ENCODE measurements at regions not wholly inside any gene's neighbourhood (a gene's known extent, or its start where the extent isn't known, plus 50 kb on each side); places are given as distances from the start of the nearest gene placed in this dataset.

DNA sequence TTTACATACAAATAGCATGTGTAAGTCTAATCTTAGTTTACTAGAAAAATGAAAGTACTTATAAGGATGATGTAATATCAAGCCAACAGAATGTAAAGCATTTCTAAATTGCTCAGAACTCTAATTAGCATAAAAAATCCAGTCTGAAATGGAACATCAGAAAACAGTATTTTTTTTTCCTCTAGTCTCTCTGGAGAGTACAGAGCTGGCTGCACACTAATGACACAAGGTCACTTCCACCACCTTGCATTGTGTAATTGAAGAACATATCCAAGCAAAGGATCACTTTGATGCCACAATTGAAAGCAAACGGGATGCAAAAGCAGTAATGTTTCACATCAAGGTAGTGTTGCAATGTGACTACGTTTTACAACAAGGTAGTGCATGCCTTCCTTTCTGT is 548.0 kb upstream of the LUZP2 start:
- TF ChIP-seq POLR2A (IDR thresholded peaks at IDR 0.05): no peak
- TF ChIP-seq, protein P1, sequence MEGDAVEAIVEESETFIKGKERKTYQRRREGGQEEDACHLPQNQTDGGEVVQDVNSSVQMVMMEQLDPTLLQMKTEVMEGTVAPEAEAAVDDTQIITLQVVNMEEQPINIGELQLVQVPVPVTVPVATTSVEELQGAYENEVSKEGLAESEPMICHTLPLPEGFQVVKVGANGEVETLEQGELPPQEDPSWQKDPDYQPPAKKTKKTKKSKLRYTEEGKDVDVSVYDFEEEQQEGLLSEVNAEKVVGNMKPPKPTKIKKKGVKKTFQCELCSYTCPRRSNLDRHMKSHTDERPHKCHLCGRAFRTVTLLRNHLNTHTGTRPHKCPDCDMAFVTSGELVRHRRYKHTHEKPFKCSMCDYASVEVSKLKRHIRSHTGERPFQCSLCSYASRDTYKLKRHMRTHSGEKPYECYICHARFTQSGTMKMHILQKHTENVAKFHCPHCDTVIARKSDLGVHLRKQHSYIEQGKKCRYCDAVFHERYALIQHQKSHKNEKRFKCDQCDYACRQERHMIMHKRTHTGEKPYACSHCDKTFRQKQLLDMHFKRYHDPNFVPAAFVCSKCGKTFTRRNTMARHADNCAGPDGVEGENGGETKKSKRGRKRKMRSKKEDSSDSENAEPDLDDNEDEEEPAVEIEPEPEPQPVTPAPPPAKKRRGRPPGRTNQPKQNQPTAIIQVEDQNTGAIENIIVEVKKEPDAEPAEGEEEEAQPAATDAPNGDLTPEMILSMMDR (IDR thresholded peaks at IDR 0.05): no peak
